ENCODE measurements at regions not wholly inside any gene's neighbourhood (a gene's known extent, or its start where the extent isn't known, plus 50 kb on each side); places are given as distances from the start of the nearest gene placed in this dataset.

DNA sequence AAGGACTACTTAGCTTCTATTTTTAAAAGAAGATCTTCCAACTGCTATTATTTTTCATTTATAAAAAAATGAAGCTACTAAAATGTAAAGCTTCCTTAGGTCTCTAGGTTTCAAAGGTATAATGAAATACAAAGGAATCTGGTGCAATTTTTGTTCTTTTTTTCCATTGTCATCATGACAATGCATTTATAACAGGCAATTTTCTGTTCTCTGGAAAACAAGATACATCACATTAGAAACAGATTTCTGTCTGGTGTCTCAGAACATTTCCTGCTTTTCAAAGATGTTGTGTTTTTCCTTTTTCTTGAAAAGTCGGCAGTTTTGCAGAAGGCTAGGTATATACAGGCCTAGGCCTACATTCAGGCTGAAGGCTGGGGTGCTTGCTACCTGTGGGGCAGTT is 63.6 kb upstream of the ATP8A1 start:
- Histone ChIP-seq H3K4ac (ENCODE audit: low read depth, low read length) (no peak overlapping the region), H4K91ac (ENCODE audit: insufficient read depth, low read depth, low read length) (no peak overlapping the region), H2AFZ (replicated peaks; ENCODE audit: low read length, poor library complexity) (no peak overlapping the region), H3K27me3 (ENCODE audit: control insufficient read depth, insufficient read depth, low read length) (no peaks in the 10 kb centered on the region), H3K56ac (ENCODE audit: extremely low read depth, insufficient read depth, low read length) (no peak overlapping the region), H2BK5ac (ENCODE audit: low read depth, low read length, poor library complexity, severe bottlenecking) (no peak overlapping the region), H2BK20ac (ENCODE audit: low read depth, low read length) (no peak overlapping the region), H3K4me3 (ENCODE audit: insufficient read depth, low read depth, low read length) (no peak overlapping the region), H3K9me1 (ENCODE audit: insufficient read depth, low read length) (no peaks in the 10 kb centered on the region), H3K9ac (ENCODE audit: low read depth, low read length) (no peak overlapping the region), H3K4me1 (ENCODE audit: control insufficient read depth, insufficient read depth, low read length) (no peaks in the 10 kb centered on the region), H2BK15ac (ENCODE audit: low read depth, low read length) (no peak overlapping the region), H2AK9ac (replicated peaks; ENCODE audit: low read depth, low read length, poor library complexity) (no peak overlapping the region), H3K23ac (ENCODE audit: low read depth, low read length) (no peak overlapping the region), H3K36me3 (ENCODE audit: control insufficient read depth, insufficient read depth, low read length) (no peaks in the 10 kb centered on the region), H3K4me2 (ENCODE audit: low read depth, low read length) (no peak overlapping the region), H4K5ac (ENCODE audit: low read depth, low read length) (no peak overlapping the region), H3K27ac (ENCODE audit: insufficient read depth, low read length) (no peak overlapping the region), H4K8ac (ENCODE audit: low read depth in 2 of 2, low read length in 2 of 2) (no peak overlapping the region), H3K79me1 (ENCODE audit: low read depth in 1 of 2, low read length in 2 of 2) (no peaks in the 10 kb centered on the region), H4K20me1 (ENCODE audit: insufficient read depth, low read length) (no peaks in the 10 kb centered on the region), H3K9me3 (ENCODE audit: control insufficient read depth, insufficient read depth, low read length) (peaks cover 3% of the 10 kb centered on the region; the same call in 1 of the 2 replicates), H2BK120ac (ENCODE audit: low read depth, low read length) (no peak overlapping the region), H3K18ac (ENCODE audit: low read depth, low read length) (no peak overlapping the region), H3K14ac (replicated peaks; ENCODE audit: low read depth, low read length) (no peak overlapping the region), H2AK5ac (ENCODE audit: low read depth, low read length) (no peak overlapping the region)
- ATAC-seq (ENCODE audit: low read depth): no peak
- ChIA-PET POLR2A (ENCODE audit: unreplicated experiment) (no interaction called here), CTCF (interaction anchor here (1.0 kb wide), 1 partner anchor 17 kb away, joined by 4 read pairs; no protein-coding TSS in a partner anchor)
- intact Hi-C loops (cut with micrococcal nuclease) (no loop called here), dilution Hi-C loops (cut with HindIII; ENCODE audit: low sequenced_read_pairs, unreplicated experiment) (no loop called here), in situ Hi-C loops (cut with MboI; ENCODE audit: low sequenced_read_pairs) (no loop called here)
- DNase-seq: no peak
- WGBS, 2 experiments (ENCODE audit: extremely low coverage in 2 of 2, insufficient read length in 1 of 2): no CpG with 5 or more reads among the region's 1 CpG
- BruUV-seq (replicated peaks): no TSS peak
- TF ChIP-seq CHD1 (IDR thresholded peaks at IDR 0.05; ENCODE audit: low read depth, low read length): no peak
- no peak for TF ChIP-seq SMC3 (IDR thresholded peaks at IDR 0.05; ENCODE audit: low read depth, low read length)
- TF ChIP-seq NFE2L2 (IDR thresholded peaks at IDR 0.05; ENCODE audit: low read depth, low read length): peak; percentile 35
- TF ChIP-seq RCOR1 (IDR thresholded peaks at IDR 0.05; ENCODE audit: insufficient replicate concordance, low read length): no peak
- TF ChIP-seq POLR2A (IDR thresholded peaks at IDR 0.05; ENCODE audit: low read depth, low read length): no peak

All from IMR-90 (cell line).